Neural cell (in vitro differentiated cells): ENCODE measurements at regions not wholly inside any gene's neighbourhood (a gene's known extent, or its start where the extent isn't known, plus 50 kb on each side); places are given as distances from the start of the nearest gene placed in this dataset.

Experiments
- H2AFZ ChIP-seq: fragments of 200-600, 300-800 bp; sonication (generic), shearing (Covaris generic); 2 replicates; pipeline ENCODE4 v1.6.0; 2014; ENCODE audit warnings: low read depth, mild to moderate bottlenecking, antibody characterized with exemption, low read length, moderate library complexity
- H3F3A ChIP-seq: fragments of 200-600 bp; shearing (Covaris generic); 2 replicates; pipeline ENCODE4 v1.6.1; 2016; ENCODE audit warnings: mild to moderate bottlenecking, moderate library complexity, mixed read lengths, antibody characterized with exemption, low read length; ENCODE audit not compliant: insufficient read depth, poor library complexity, severe bottlenecking
- H3K27ac ChIP-seq: fragments of 200-600, 300-800 bp; sonication (generic), shearing (Covaris generic); 2 replicates; pipeline ENCODE4 v1.5.1; 2014; ENCODE audit warnings: mild to moderate bottlenecking, low read length, moderate library complexity
- H3K27me3 ChIP-seq: fragments of 300-800, 200-600 bp; sonication (generic), shearing (Covaris generic); 2 replicates; pipeline ENCODE4 v1.6.0; 2014; ENCODE audit warnings: mild to moderate bottlenecking, low read depth, low read length, moderate library complexity; ENCODE audit not compliant: insufficient read depth
- H3K36me3 ChIP-seq: fragments of 300-800, 200-600 bp; sonication (generic), shearing (Covaris generic); 2 replicates; pipeline ENCODE4 v1.5.1; 2014; ENCODE audit warnings: mild to moderate bottlenecking, antibody characterized with exemption, low read length, moderate library complexity; ENCODE audit not compliant: insufficient read depth
- H3K4me2 ChIP-seq: fragments of 300-800, 200-600 bp; sonication (generic), shearing (Covaris generic); 2 replicates; pipeline ENCODE4 v1.6.0; 2014; ENCODE audit warnings: mild to moderate bottlenecking, low read length
- H3K4me3 ChIP-seq: fragments of 300-800, 200-600 bp; sonication (generic), shearing (Covaris generic); 2 replicates; pipeline ENCODE4 v1.5.1; 2014; ENCODE audit warnings: mild to moderate bottlenecking, low read length, moderate library complexity
- H3K79me2 ChIP-seq: fragments of 200-600 bp; shearing (Covaris generic); replicated peaks from 2 replicates; pipeline ENCODE4 v1.6.0; 2014; ENCODE audit warnings: mild to moderate bottlenecking, low read length, moderate library complexity; ENCODE audit not compliant: insufficient read depth
- H3K9ac ChIP-seq: fragments of 300-800, 200-600 bp; sonication (generic), shearing (Covaris generic); 2 replicates; pipeline ENCODE4 v1.6.1; 2016; ENCODE audit warnings: mild to moderate bottlenecking, low read length, mixed read lengths
- H3K9me2 ChIP-seq: fragments of 200-600 bp; shearing (Covaris generic); 2 replicates; pipeline ENCODE4 v1.6.1; 2016; ENCODE audit warnings: mild to moderate bottlenecking, low read length, mixed read lengths; ENCODE audit not compliant: insufficient read depth
- H3K9me3 ChIP-seq: fragments of 200-600, 300-800 bp; sonication (generic), shearing (Covaris generic); 2 replicates; pipeline ENCODE4 v1.6.1; 2016; ENCODE audit warnings: mild to moderate bottlenecking, mixed run types, low read length, moderate library complexity, mixed read lengths
- H4K20me1 ChIP-seq: fragments of 200-600 bp; shearing (Covaris generic); 2 replicates; pipeline ENCODE4 v1.6.1; 2016; ENCODE audit warnings: mild to moderate bottlenecking, mixed run types; ENCODE audit not compliant: insufficient read depth
- CTCF ChIP-seq: fragments of 450-650 bp; IDR thresholded peaks from 2 replicates; pipeline ENCODE4 v1.5.1; 2014; ENCODE audit warnings: antibody characterized with exemption, mild to moderate bottlenecking, moderate library complexity; ENCODE audit not compliant: poor library complexity, severe bottlenecking
- EP300 ChIP-seq: fragments of 450-650 bp; conservative IDR thresholded peaks from 2 replicates; pipeline ENCODE4 v1.6.1; 2014; ENCODE audit warnings: antibody characterized with exemption, mild to moderate bottlenecking, moderate library complexity; ENCODE audit not compliant: poor library complexity, severe bottlenecking
- EZH2 ChIP-seq: fragments of 200-600, 300-800 bp; shearing (Covaris generic), sonication (generic); IDR thresholded peaks from 2 replicates; pipeline ENCODE4 v1.6.1; 2014; ENCODE audit warnings: antibody characterized with exemption, low read length, borderline replicate concordance, mild to moderate bottlenecking; ENCODE audit not compliant: insufficient read depth, poor library complexity, severe bottlenecking
- MXI1 ChIP-seq: fragments of 450-650 bp; conservative IDR thresholded peaks from 2 replicates; pipeline ENCODE4 v1.6.1; 2014; ENCODE audit warnings: antibody characterized with exemption, mild to moderate bottlenecking; ENCODE audit not compliant: poor library complexity, severe bottlenecking
- POLR2AphosphoS5 ChIP-seq: IDR thresholded peaks from 2 replicates; pipeline ENCODE4 v1.6.1; 2012
- RAD21 ChIP-seq: fragments of 450-650 bp; conservative IDR thresholded peaks from 2 replicates; pipeline ENCODE4 v1.6.1; 2014; ENCODE audit warnings: antibody characterized with exemption, mild to moderate bottlenecking, moderate library complexity
- REST ChIP-seq: IDR thresholded peaks from 2 replicates; pipeline ENCODE4 v1.6.1; 2012; ENCODE audit warnings: borderline replicate concordance
- SMC3 ChIP-seq: fragments of 450-650 bp; conservative IDR thresholded peaks from 2 replicates; pipeline ENCODE4 v1.6.1; 2014; ENCODE audit warnings: antibody characterized with exemption, mild to moderate bottlenecking, moderate library complexity; ENCODE audit not compliant: poor library complexity
- TAF1 ChIP-seq: IDR thresholded peaks from 2 replicates; pipeline ENCODE4 v1.6.1; 2012; ENCODE audit warnings: low read depth

GRCh38 chr2:76461431-76461830 is 750.7 kb upstream of the GCFC2 start:
- Histone ChIP-seq H3K4me3 (no peak overlapping the region), H3K27ac (no peak overlapping the region), H3K36me3 (no peaks in the 10 kb centered on the region), H3K9me2 (no peaks in the 10 kb centered on the region), H4K20me1 (no peaks in the 10 kb centered on the region), H3K79me2 (no peaks in the 10 kb centered on the region), H3K9me3 (no peaks in the 10 kb centered on the region), H2AFZ (no peak overlapping the region), H3F3A (no peaks in the 10 kb centered on the region), H3K27me3 (no peaks in the 10 kb centered on the region), H3K9ac (no peak overlapping the region), H3K4me2 (no peak overlapping the region)
- TF ChIP-seq RAD21 (no peak), SMC3 (no peak)

- no peaks in the 10 kb centered on the region for H3K27me3 ChIP-seq
- no peaks in the 10 kb centered on the region for H3F3A ChIP-seq
- no peak overlapping the region for H3K4me2 ChIP-seq
- H3K9ac ChIP-seq: no peak overlapping the region
- no peaks in the 10 kb centered on the region for H3K9me2 ChIP-seq
- no peaks in the 10 kb centered on the region for H3K9me3 ChIP-seq
- no peak overlapping the region for H2AFZ ChIP-seq
- H3K27ac ChIP-seq: no peak overlapping the region
- TF ChIP-seq SMC3 (no peak), MXI1 (no peak), RAD21 (no peak), REST (peak; percentile 71), CTCF (no peak), EZH2 (no peak), TAF1 (no peak), EP300 (peak; percentile 76), POLR2AphosphoS5 (peak; percentile 37)
- H3K4me3 ChIP-seq: no peak overlapping the region
- H3K79me2 ChIP-seq: no peaks in the 10 kb centered on the region
- H3K36me3 ChIP-seq: no peaks in the 10 kb centered on the region
- no peaks in the 10 kb centered on the region for H4K20me1 ChIP-seq
Measured at GRCh38 chr2:76455910-76456309, 745.2 kb upstream of the GCFC2 start.

GRCh38 chr2:76450024-76450475 is 739.3 kb upstream of the GCFC2 start:
- Histone ChIP-seq H2AFZ (no peak overlapping the region), H4K20me1 (no peaks in the 10 kb centered on the region), H3K27ac (no peak overlapping the region), H3K27me3 (no peaks in the 10 kb centered on the region), H3K36me3 (no peaks in the 10 kb centered on the region), H3K9me2 (no peaks in the 10 kb centered on the region), H3K9ac (no peak overlapping the region), H3K4me2 (no peak overlapping the region), H3F3A (no peaks in the 10 kb centered on the region), H3K9me3 (no peaks in the 10 kb centered on the region), H3K79me2 (no peaks in the 10 kb centered on the region), H3K4me3 (no peak overlapping the region)
- TF ChIP-seq SMC3 (no peak), CTCF (no peak), EP300 (no peak), REST (no peak), POLR2AphosphoS5 (no peak)
